ENCODE measurements at regions not wholly inside any gene's neighbourhood (a gene's known extent, or its start where the extent isn't known, plus 50 kb on each side); places are given as distances from the start of the nearest gene placed in this dataset.

- DNase-seq (ENCODE audit: low read depth), result no peak
Measured at GRCh38 chr12:130074661-130075406, 87.4 kb upstream of the FZD10 start.

- DNase-seq (ENCODE audit: low read depth), result no peak
Measured at GRCh38 chr12:130075497-130076076, 86.7 kb upstream of the FZD10 start.

GRCh38 chr12:130076126-130076525, 86.1 kb upstream of the FZD10 start:
- no peak for DNase-seq (ENCODE audit: low read depth)

- no peak for DNase-seq (ENCODE audit: low read depth)
Measured at GRCh38 chr12:130076752-130077151, 85.5 kb upstream of the FZD10 start.

GRCh38 chr12:130078852-130079251, 83.4 kb upstream of the FZD10 start:
- DNase-seq (ENCODE audit: low read depth), result no peak

GRCh38 chr12:130079279-130079678, 83.0 kb upstream of the FZD10 start:
- no peak for DNase-seq (ENCODE audit: low read depth)

GRCh38 chr12:130080205-130080604, 82.1 kb upstream of the FZD10 start:
- no peak for DNase-seq (ENCODE audit: low read depth)

- no peak for DNase-seq (ENCODE audit: low read depth)
Measured at GRCh38 chr12:130081117-130081805, 81.0 kb upstream of the FZD10 start.

GRCh38 chr12:130083002-130083401, 79.3 kb upstream of the FZD10 start:
- DNase-seq (ENCODE audit: low read depth), result no peak

GRCh38 chr12:130083734-130084133, 78.5 kb upstream of the FZD10 start:
- DNase-seq (ENCODE audit: low read depth), result no peak

- no peak for DNase-seq (ENCODE audit: low read depth)
Measured at GRCh38 chr12:130084359-130084758, 77.9 kb upstream of the FZD10 start.

- peak; percentile 2 for DNase-seq (ENCODE audit: low read depth)
Measured at GRCh38 chr12:130086248-130086647, 76.0 kb upstream of the FZD10 start.

GRCh38 chr12:130086797-130087196, 75.5 kb upstream of the FZD10 start:
- DNase-seq (ENCODE audit: low read depth), result no peak

- DNase-seq (ENCODE audit: low read depth), result no peak
Measured at GRCh38 chr12:130087222-130087621, 75.0 kb upstream of the FZD10 start.

GRCh38 chr12:130088504-130088903, 73.8 kb upstream of the FZD10 start:
- no peak for DNase-seq (ENCODE audit: low read depth)

GRCh38 chr12:130090542-130090941, 71.7 kb upstream of the FZD10 start:
- DNase-seq (ENCODE audit: low read depth), result no peak

GRCh38 chr12:130093380-130093779, 68.9 kb upstream of the FZD10 start:
- no peak for DNase-seq (ENCODE audit: low read depth)

GRCh38 chr12:130097342-130097741, 64.9 kb upstream of the FZD10 start:
- DNase-seq (ENCODE audit: low read depth), result no peak

GRCh38 chr12:130097798-130098255, 64.4 kb upstream of the FZD10 start:
- no peak for DNase-seq (ENCODE audit: low read depth)

- no peak for DNase-seq (ENCODE audit: low read depth)
Measured at GRCh38 chr12:130098301-130099005, 63.8 kb upstream of the FZD10 start.

- DNase-seq (ENCODE audit: low read depth), result no peak
Measured at GRCh38 chr12:130100634-130101362, 61.5 kb upstream of the FZD10 start.

- no peak for DNase-seq (ENCODE audit: low read depth)
Measured at GRCh38 chr12:130101370-130101769, 60.9 kb upstream of the FZD10 start.
